ENCODE measurements at regions not wholly inside any gene's neighbourhood (a gene's known extent, or its start where the extent isn't known, plus 50 kb on each side); places are given as distances from the start of the nearest gene placed in this dataset.

DNA sequence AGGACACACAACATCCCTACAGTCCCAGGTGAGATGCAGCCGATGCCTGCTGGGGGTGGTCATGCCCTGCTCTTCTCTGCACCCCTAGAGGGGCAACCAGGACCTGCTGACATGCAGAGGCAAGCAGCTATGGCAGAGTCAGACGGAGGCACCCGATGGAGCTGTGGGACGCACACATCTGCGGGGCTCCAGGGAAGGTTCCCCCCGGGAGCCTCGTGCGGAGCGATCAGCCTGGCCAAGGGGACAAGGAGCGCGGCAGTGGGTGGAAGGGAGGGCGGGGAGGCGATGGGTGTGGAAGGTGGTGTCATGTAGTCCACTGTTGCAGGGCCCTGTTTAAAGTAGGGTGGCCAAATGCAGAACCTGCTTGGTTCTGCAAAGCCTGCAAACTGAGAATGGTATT lies 143.0 kb upstream of the AJAP1 start:
- H3K27ac ChIP-seq = no peak overlapping the region
- no peak overlapping the region for H3K4me3 ChIP-seq
- 89 to 98% (median 94%) methylated on average over 13 of the region's 13 CpGs for WGBS, 4 donors
- no peaks in the 10 kb centered on the region for H3K36me3 ChIP-seq
- intact Hi-C loops (cut with DNase I) = no loop called here
- no peaks in the 10 kb centered on the region for H3K27me3 ChIP-seq
- TF ChIP-seq, protein P1, sequence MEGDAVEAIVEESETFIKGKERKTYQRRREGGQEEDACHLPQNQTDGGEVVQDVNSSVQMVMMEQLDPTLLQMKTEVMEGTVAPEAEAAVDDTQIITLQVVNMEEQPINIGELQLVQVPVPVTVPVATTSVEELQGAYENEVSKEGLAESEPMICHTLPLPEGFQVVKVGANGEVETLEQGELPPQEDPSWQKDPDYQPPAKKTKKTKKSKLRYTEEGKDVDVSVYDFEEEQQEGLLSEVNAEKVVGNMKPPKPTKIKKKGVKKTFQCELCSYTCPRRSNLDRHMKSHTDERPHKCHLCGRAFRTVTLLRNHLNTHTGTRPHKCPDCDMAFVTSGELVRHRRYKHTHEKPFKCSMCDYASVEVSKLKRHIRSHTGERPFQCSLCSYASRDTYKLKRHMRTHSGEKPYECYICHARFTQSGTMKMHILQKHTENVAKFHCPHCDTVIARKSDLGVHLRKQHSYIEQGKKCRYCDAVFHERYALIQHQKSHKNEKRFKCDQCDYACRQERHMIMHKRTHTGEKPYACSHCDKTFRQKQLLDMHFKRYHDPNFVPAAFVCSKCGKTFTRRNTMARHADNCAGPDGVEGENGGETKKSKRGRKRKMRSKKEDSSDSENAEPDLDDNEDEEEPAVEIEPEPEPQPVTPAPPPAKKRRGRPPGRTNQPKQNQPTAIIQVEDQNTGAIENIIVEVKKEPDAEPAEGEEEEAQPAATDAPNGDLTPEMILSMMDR (IDR thresholded peaks at IDR 0.05) = no peak
- TF ChIP-seq POLR2A (IDR thresholded peaks at IDR 0.05) = no peak
- no peaks in the 10 kb centered on the region for H3K9me3 ChIP-seq
- no peak for ATAC-seq
- no peak for DNase-seq
- peaks cover 0 to 31% (median 9%) of the 10 kb centered on the region in 12 donors for H3K4me1 ChIP-seq

DNA sequence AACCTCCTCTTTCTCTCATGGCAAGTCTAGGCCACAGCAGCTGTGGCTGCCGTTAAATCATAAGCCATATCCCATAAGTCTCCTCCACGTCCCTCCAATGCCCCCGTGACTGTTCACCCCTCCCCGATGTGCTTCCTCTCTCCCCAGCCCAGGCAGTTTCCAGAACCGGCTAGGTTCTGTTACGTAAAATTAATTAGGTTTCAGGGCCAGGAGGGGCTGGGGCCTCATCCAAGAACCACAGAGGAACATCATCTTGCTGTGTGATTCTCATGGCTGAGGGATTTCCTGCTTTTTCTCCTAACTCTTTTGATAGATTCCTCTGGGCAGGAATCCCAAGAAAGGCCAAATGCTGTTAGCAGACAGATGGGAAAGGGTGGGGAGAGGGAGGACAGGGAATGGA lies 141.8 kb upstream of the AJAP1 start:
- TF ChIP-seq, protein P1 (IDR thresholded peaks at IDR 0.05) = no peak
- TF ChIP-seq POLR2A (IDR thresholded peaks at IDR 0.05) = no peak
- peak; percentile 21 to 89 (median 62) for ATAC-seq
- 31 to 47% (median 40%) methylated on average over 6 of the region's 6 CpGs for WGBS, 4 donors
- Histone ChIP-seq H3K4me1 (peaks cover 0 to 34% (median 9%) of the 10 kb centered on the region in 12 donors), H3K27ac (peak overlapping the region in 9 of 12 donors; percentile 16 to 74 (median 63)), H3K36me3 (no peaks in the 10 kb centered on the region), H3K9me3 (no peaks in the 10 kb centered on the region), H3K4me3 (no peak overlapping the region), H3K27me3 (no peaks in the 10 kb centered on the region)
- intact Hi-C loops (cut with DNase I) = no loop called here
- peak in 4 of 5 donors; percentile 37 to 75 (median 69) for DNase-seq

DNA sequence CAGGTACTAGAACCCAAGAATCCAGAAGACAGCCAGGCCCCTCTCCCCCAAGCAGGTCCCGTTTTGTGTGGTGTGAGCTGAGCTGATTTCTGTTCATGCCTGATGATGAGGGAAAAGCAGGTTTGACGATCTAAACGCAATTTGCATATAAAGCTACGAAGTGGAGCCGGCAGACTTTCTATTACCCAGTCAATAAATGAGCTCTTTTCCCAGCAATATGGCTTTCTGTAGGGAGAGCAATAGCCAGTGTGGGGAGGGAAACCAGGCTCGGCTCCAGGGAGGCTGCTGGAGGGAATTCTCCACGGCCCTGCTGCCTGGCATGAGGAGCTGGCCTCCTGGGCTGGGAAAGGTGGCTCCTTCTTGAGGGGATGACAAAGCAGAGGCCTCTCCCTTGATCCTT lies 140.7 kb upstream of the AJAP1 start:
- peaks cover 0 to 34% (median 9%) of the 10 kb centered on the region in 12 donors for H3K4me1 ChIP-seq
- TF ChIP-seq, protein P1 (IDR thresholded peaks at IDR 0.05) = no peak
- TF ChIP-seq POLR2A (IDR thresholded peaks at IDR 0.05) = no peak
- no peaks in the 10 kb centered on the region for H3K9me3 ChIP-seq
- H3K4me3 ChIP-seq = no peak overlapping the region
- no peaks in the 10 kb centered on the region for H3K36me3 ChIP-seq
- ATAC-seq (no peak), DNase-seq (no peak)
- intact Hi-C loops (cut with DNase I) = no loop called here
- H3K27ac ChIP-seq = peak overlapping the region in 1 of 12 donors; percentile 74
- H3K27me3 ChIP-seq = no peaks in the 10 kb centered on the region
- 62 to 81% (median 68%) methylated on average over 7 of the region's 7 CpGs for WGBS, 4 donors

DNA sequence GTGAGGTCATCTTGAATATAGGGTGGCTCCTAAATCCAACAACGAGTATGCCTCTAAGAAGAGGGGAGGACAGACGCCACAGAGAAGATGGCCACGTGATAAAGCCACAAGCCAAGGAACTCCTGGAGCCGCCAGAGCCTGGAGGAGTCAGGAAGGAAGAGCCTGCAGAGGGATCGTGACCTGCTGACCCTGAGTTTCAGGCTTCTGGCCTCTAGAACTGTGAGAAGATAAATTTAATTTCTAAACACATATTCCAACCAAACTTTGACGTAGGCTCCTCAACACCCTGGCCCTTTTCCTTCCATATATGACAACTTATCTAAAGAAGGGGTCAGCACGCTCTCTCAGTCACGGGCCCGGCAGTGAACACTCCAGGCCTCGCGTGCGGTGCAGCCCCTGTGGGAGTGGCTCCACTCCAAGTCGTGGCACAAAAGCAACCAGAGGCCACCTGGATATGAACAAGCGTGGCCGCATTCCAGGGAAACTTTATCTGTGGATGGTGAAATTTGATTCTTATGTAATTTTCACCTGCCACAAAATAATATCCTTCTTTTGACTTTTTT lies 138.6 kb upstream of the AJAP1 start:
- TF ChIP-seq, protein P1 (IDR thresholded peaks at IDR 0.05) = no peak
- no peak for TF ChIP-seq POLR2A (IDR thresholded peaks at IDR 0.05)
- WGBS, 4 donors = 47 to 56% (median 52%) methylated on average over 15 of the region's 15 CpGs
- Histone ChIP-seq H3K9me3 (no peaks in the 10 kb centered on the region), H3K27ac (no peak overlapping the region), H3K27me3 (no peaks in the 10 kb centered on the region), H3K4me3 (no peak overlapping the region), H3K36me3 (no peaks in the 10 kb centered on the region), H3K4me1 (peaks cover 0 to 29% (median 9%) of the 10 kb centered on the region in 12 donors)
- peak in 3 of 5 donors; percentile 24 to 51 (median 42) for DNase-seq
- peak in 1 of 4 donors; percentile 58 for ATAC-seq
- intact Hi-C loops (cut with DNase I) = no loop called here
